ENCODE measurements at regions not wholly inside any gene's neighbourhood (a gene's known extent, or its start where the extent isn't known, plus 50 kb on each side); places are given as distances from the start of the nearest gene placed in this dataset.
"Not testable (repeated sequence)": the region's sequence is repeated elsewhere in the genome, so short reads cannot be mapped to it uniquely, and the experiment has no call there.

DNA sequence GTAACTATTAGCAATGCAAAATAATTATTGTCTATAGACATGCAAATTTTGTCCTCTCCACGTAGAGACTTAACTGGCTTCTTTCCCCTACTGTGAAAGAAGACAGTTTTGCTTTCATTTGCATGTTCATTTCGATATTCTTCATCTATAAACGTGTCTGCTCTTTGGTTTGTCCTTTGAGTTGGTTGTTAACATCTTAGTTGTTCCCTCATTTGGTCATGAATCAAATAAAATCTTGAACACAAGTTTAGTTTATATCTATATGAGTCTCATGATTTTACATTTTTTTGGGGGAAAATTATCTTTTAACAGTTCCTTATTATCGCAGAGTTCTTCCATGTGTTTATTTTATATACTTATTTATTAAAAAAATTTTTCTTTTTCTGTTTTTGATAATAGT, 214.4 kb downstream of the UTP18 start:
- no peak for DNase-seq (ENCODE audit: low read depth)
- TF ChIP-seq, protein P1, sequence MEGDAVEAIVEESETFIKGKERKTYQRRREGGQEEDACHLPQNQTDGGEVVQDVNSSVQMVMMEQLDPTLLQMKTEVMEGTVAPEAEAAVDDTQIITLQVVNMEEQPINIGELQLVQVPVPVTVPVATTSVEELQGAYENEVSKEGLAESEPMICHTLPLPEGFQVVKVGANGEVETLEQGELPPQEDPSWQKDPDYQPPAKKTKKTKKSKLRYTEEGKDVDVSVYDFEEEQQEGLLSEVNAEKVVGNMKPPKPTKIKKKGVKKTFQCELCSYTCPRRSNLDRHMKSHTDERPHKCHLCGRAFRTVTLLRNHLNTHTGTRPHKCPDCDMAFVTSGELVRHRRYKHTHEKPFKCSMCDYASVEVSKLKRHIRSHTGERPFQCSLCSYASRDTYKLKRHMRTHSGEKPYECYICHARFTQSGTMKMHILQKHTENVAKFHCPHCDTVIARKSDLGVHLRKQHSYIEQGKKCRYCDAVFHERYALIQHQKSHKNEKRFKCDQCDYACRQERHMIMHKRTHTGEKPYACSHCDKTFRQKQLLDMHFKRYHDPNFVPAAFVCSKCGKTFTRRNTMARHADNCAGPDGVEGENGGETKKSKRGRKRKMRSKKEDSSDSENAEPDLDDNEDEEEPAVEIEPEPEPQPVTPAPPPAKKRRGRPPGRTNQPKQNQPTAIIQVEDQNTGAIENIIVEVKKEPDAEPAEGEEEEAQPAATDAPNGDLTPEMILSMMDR (conservative IDR thresholded peaks at IDR 0.05; ENCODE audit: control insufficient read depth, insufficient read depth, low read depth, low read length): no peak

DNA sequence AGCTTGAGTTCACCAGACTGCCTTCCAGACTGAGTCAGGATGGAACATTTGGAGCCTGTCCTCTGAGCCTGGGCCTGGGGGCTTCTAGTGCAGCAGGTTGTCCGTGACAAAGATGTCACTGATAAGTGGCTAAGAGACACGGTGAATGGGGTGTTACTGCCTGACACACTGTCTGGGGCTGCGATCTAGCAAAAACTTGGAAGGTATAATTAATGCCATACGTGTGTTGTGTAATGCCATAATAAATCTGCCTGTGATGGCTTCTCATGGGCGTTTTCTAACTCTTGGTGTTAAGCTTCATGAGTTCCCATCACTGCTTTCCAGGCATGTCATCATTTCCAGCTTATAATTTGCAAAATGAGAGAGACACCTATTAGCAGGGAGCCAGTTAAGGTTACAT, 215.4 kb downstream of the UTP18 start:
- TF ChIP-seq, protein P1 (conservative IDR thresholded peaks at IDR 0.05; ENCODE audit: control insufficient read depth, insufficient read depth, low read depth, low read length): no peak
- DNase-seq (ENCODE audit: low read depth): no peak

More for the DNA sequence above, 214.4 kb downstream of the UTP18 start:
- no peak overlapping the region for H3K4me3 ChIP-seq (ENCODE audit: control insufficient read depth, low read depth, low read length)

DNA sequence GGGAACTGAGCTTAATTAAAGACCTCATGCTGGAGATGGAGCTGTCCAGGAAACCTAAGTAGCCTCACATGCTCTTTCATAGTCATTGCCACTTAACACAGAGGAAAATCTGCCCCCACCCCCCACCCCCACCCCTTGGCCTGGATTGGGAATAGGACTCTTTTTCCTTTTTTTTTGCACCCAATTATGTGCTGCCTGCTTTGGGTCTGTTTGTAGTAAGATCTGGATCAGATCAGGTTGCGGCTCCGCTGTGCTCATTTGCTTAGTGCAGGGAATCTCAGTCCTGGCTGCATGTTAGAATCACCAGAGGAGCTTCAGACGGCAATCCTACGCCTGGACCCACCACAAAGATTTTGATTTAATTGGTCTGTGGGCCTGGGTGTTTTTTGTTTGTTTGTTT, 219.0 kb downstream of the UTP18 start:
- H3K4me3 ChIP-seq (ENCODE audit: control insufficient read depth, low read depth, low read length): no peak overlapping the region
- TF ChIP-seq, protein P1 (conservative IDR thresholded peaks at IDR 0.05; ENCODE audit: control insufficient read depth, insufficient read depth, low read depth, low read length): no peak
- no peak for DNase-seq (ENCODE audit: low read depth)

More for the DNA sequence above, 215.4 kb downstream of the UTP18 start:
- no peak overlapping the region for H3K4me3 ChIP-seq (ENCODE audit: control insufficient read depth, low read depth, low read length)

DNA sequence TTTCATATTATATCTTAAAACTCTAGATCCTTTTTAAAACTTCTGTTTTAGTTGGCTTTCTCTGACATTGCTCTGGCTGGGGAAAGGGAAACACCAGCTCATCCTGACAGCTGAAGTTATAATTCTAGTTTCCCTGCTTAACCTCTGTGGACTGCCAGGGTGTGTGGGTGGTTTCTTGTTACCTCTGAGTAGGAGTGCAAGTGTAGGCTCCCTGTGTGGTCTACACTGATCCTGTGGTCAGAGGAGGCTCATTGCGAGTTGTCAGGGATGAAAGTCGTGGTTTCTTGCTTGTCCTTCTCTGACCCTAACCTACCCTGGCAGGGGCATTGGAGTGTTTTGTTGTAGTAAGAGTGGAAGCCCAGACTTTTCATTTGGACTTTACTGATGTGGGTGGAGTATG, 221.0 kb downstream of the UTP18 start:
- no peak for DNase-seq (ENCODE audit: low read depth)
- no peak overlapping the region for H3K4me3 ChIP-seq (ENCODE audit: control insufficient read depth, low read depth, low read length)
- TF ChIP-seq, protein P1 (conservative IDR thresholded peaks at IDR 0.05; ENCODE audit: control insufficient read depth, insufficient read depth, low read depth, low read length): no peak

DNA sequence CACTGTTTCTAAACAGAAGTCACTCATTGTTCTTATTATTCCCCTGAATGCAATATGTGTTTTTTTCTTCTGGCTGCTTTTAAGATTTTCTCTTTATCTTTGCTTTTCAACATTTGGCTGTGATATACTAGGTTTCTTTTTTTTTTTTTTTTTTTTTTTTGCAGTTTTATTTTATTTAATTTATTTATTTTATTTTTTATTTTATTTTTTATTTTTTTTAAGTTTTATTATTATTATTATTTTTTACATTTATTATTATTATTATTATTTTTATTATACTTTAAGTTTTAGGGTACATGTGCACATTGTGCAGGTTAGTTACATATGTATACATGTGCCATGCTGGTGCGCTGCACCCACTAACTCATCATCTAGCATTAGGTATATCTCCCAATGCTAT, 221.9 kb downstream of the UTP18 start:
- DNase-seq (ENCODE audit: low read depth); H3K4me3 ChIP-seq (ENCODE audit: control insufficient read depth, low read depth, low read length): not testable (repeated sequence)

DNA sequence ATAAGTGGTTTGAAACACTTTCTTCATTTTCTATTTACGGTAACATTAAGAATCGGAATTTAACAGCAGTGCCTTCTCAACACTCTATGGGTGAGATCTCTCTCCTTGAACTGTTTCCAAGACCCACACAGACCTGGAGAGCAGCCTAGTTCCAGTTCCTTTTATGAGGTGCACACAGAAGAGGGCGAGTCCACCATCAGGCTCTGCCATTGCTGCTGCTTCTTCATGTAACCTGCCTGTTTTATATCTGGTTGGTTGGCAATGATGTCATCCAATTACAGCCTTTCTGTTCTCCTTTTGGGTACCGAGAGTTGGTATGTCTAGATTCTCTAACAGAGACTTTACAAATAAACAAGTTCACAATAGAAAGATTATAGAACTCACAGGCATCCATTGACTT, 225.7 kb downstream of the UTP18 start:
- no peak for DNase-seq (ENCODE audit: low read depth)
- TF ChIP-seq, protein P1 (conservative IDR thresholded peaks at IDR 0.05; ENCODE audit: control insufficient read depth, insufficient read depth, low read depth, low read length): no peak
- H3K4me3 ChIP-seq (ENCODE audit: control insufficient read depth, low read depth, low read length): no peak overlapping the region

DNA sequence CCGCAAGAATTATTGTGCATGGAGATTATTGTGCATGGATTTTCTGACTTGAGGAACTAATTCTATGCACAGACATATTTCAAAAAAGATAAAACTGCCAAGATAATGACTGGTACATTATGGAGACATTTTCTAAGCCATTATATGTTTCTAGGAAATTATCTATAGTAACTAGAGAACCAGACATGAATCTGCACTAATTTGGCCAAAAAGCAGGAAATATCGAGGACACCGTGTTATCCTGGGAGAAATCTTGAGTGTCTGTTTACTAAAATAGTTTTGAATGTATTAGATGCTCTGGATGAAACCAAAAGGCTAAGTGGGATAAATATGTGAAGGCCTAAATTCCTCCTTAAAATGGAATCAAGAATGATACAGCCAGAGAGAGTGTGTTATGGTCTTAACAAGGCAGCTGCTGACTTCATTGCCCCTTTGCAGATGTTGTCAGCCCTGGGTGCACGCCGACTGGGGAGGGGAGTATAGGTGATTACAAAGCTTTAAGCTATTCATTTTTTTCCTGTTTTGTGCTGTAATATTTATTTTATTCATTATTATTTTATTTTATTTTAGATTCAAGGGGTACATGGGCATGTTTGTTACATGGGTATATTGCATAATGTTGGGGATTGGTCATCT, 226.7 kb downstream of the UTP18 start:
- H3K4me3 ChIP-seq (ENCODE audit: control insufficient read depth, low read depth, low read length): no peak overlapping the region
- DNase-seq (ENCODE audit: low read depth): no peak
- TF ChIP-seq, protein P1 (conservative IDR thresholded peaks at IDR 0.05; ENCODE audit: control insufficient read depth, insufficient read depth, low read depth, low read length): no peak

Measured in fibroblast of mammary gland (primary cell).